Endothelial cell of umbilical vein (primary cell): ENCODE measurements at regions not wholly inside any gene's neighbourhood (a gene's known extent, or its start where the extent isn't known, plus 50 kb on each side); places are given as distances from the start of the nearest gene placed in this dataset.

Source experiments
- BruUV-seq: library from RNA; stranded (reverse); fragments of 400-500 nt; replicated peaks from 2 replicates; lab custom pipeline; 2021; lab: Mats Ljungman, UMichigan
- CTCF ChIA-PET: fragments of 300-600, 350-600 bp; sonication (Branson Sonifier 250); formaldehyde crosslinking; loops from one replicate; lab custom pipeline; 2021; ENCODE audit warnings: antibody characterized with exemption, inconsistent platforms; lab: Charles Lee
- POLR2A ChIA-PET: fragments of 300-600, 350-600 bp; sonication (Branson Sonifier 250); formaldehyde crosslinking; loops from one replicate; lab custom pipeline; 2021; ENCODE audit warnings: antibody characterized with exemption, inconsistent platforms; lab: Charles Lee
- DNase-seq: peaks from one replicate; pipeline ENCODE4 v3.0.0-alpha.2; 2011; ENCODE audit warnings: low read depth, low spot score
- FAIRE-seq: peaks from 2 replicates; lab custom pipeline; 2011; peaks lifted over from hg19 to GRCh38; lab: Jason Lieb, UNC
- H2AFZ ChIP-seq: 2 replicates; pipeline ENCODE4 v1.6.0; 2012; ENCODE audit warnings: low read depth, low read length, control low read depth, inconsistent platforms
- H3K27ac ChIP-seq: 2 replicates; pipeline ENCODE4 v1.5.1; 2011; ENCODE audit warnings: low read depth, mild to moderate bottlenecking, control low read depth, low read length, moderate library complexity; ENCODE audit not compliant: insufficient read depth
- H3K27me3 ChIP-seq, 2 experiments: 2 replicates each; pipeline versions ENCODE4 v1.6.0 to v1.6.1; 2011; ENCODE audit warnings: low read length in 2 of 2, mixed read lengths in 1 of 2; ENCODE audit not compliant: control insufficient read depth in 2 of 2, insufficient read depth in 2 of 2
- H3K36me3 ChIP-seq, 2 experiments: 2 replicates in 1 of 2; 3 replicates in 1 of 2; pipeline ENCODE4 v1.5.1; 2011; ENCODE audit warnings: low read length in 2 of 2, mild to moderate bottlenecking in 1 of 2, moderate library complexity in 1 of 2; ENCODE audit not compliant: control insufficient read depth in 2 of 2, insufficient read depth in 2 of 2; ENCODE audit errors: extremely low read depth in 1 of 2
- H3K4me1 ChIP-seq: 3 replicates; pipeline ENCODE4 v1.5.1; 2011; ENCODE audit warnings: mild to moderate bottlenecking, low read length; ENCODE audit not compliant: control insufficient read depth, insufficient read depth; ENCODE audit errors: extremely low read depth
- H3K4me2 ChIP-seq: 2 replicates; pipeline ENCODE4 v1.6.1; 2011; ENCODE audit warnings: low read length, control low read depth, mixed read lengths; ENCODE audit not compliant: insufficient read depth
- H3K4me3 ChIP-seq, 3 experiments: fragments of 200-600 bp in 1 of 3; sonication (generic), shearing (Covaris generic) in 1 of 3; replicated peaks in 1 of 3; 2 replicates each; pipeline ENCODE4 v1.5.1; 2011 to 2016; ENCODE audit warnings: control low read depth in 3 of 3, low read length in 3 of 3, mild to moderate bottlenecking in 2 of 3, inconsistent platforms in 1 of 3, low read depth in 1 of 3, moderate library complexity in 1 of 3; ENCODE audit not compliant: insufficient read depth in 1 of 3
- H3K79me2 ChIP-seq: 2 replicates; pipeline ENCODE4 v1.6.0; 2012; ENCODE audit warnings: low read length, inconsistent platforms; ENCODE audit not compliant: control insufficient read depth, insufficient read depth
- H3K9ac ChIP-seq: replicated peaks from 2 replicates; pipeline ENCODE3; 2011; ENCODE audit warnings: low read length, control low read depth; ENCODE audit not compliant: insufficient read depth; ENCODE audit errors: extremely low read depth
- H3K9me1 ChIP-seq: replicated peaks from 3 replicates; pipeline ENCODE4 v1.6.0; 2011; ENCODE audit warnings: mild to moderate bottlenecking, low read length; ENCODE audit not compliant: control insufficient read depth, insufficient read depth; ENCODE audit errors: extremely low read depth
- H3K9me3 ChIP-seq: replicated peaks from 2 replicates; pipeline ENCODE4 v1.5.1; 2012; ENCODE audit warnings: low read length, inconsistent platforms; ENCODE audit not compliant: control insufficient read depth, insufficient read depth
- H4K20me1 ChIP-seq: replicated peaks from 2 replicates; pipeline ENCODE3; 2011; ENCODE audit warnings: mild to moderate bottlenecking, low read length; ENCODE audit not compliant: control insufficient read depth, insufficient read depth; ENCODE audit errors: extremely low read depth
- EZH2 ChIP-seq: IDR thresholded peaks from 2 replicates; pipeline ENCODE4 v1.6.1; 2012; ENCODE audit warnings: borderline replicate concordance, low read depth, mild to moderate bottlenecking, moderate library complexity, low read length, inconsistent platforms; ENCODE audit not compliant: severe bottlenecking
- FOS ChIP-seq: IDR thresholded peaks from 2 replicates; pipeline ENCODE4 v1.6.1; 2011; ENCODE audit warnings: mild to moderate bottlenecking, low read length, moderate library complexity, borderline replicate concordance; ENCODE audit not compliant: insufficient read depth
- GATA2 ChIP-seq: IDR thresholded peaks from 2 replicates; pipeline ENCODE4 v1.7.0; 2011; ENCODE audit warnings: low read depth, mild to moderate bottlenecking, moderate library complexity, mixed read lengths, low read length; ENCODE audit not compliant: insufficient read length, insufficient read depth
- JUN ChIP-seq: IDR thresholded peaks from 2 replicates; pipeline ENCODE4 v1.6.1; 2011; ENCODE audit warnings: borderline replicate concordance, low read depth; ENCODE audit not compliant: insufficient read length, insufficient read depth
- MYC ChIP-seq: IDR thresholded peaks from one replicate; pipeline ENCODE4 v1.6.1; 2011; ENCODE audit warnings: mild to moderate bottlenecking, low read depth, low read length
- POLR2A ChIP-seq: IDR thresholded peaks from 2 replicates; pipeline ENCODE4 v1.6.1; 2012; ENCODE audit warnings: low read depth, mild to moderate bottlenecking, control low read depth, low read length
- POLR2AphosphoS5 ChIP-seq: IDR thresholded peaks from 2 replicates; pipeline ENCODE4 v1.6.1; 2012; ENCODE audit warnings: low read depth, mild to moderate bottlenecking, control low read depth, low read length, moderate library complexity; ENCODE audit not compliant: insufficient read depth
- dilution Hi-C: fragments of 300-500 bp; cut with MboI; formaldehyde crosslinking; loops from one replicate; pipeline ENCODE4 v1.15.0; 2019; ENCODE audit warnings: low sequenced_read_pairs; ENCODE audit not compliant: extremely low pct_ligation_motif_present
- intact Hi-C: fragments of 100-400 bp; cut with micrococcal nuclease; formaldehyde crosslinking; loops from one replicate; pipeline ENCODE4 v1.10.0; 2022
- TF ChIP-seq, protein P1 (sequence below), 2 donors: IDR thresholded peaks; 1 replicate in 1 of 2; 2 replicates in 1 of 2; pipeline ENCODE4 v1.5.1; 2011; ENCODE audit warnings: low read length in 2 of 2, mild to moderate bottlenecking in 2 of 2, moderate library complexity in 2 of 2, control low read depth in 1 of 2, inconsistent platforms in 1 of 2, low read depth in 1 of 2; ENCODE audit not compliant: insufficient read depth in 1 of 2; ENCODE audit errors: extremely low read depth in 1 of 2
- TF ChIP-seq, protein P2 (sequence below): IDR thresholded peaks from 2 replicates; pipeline ENCODE4 v1.6.1; 2011; ENCODE audit not compliant: insufficient read depth, insufficient read length

DNA sequence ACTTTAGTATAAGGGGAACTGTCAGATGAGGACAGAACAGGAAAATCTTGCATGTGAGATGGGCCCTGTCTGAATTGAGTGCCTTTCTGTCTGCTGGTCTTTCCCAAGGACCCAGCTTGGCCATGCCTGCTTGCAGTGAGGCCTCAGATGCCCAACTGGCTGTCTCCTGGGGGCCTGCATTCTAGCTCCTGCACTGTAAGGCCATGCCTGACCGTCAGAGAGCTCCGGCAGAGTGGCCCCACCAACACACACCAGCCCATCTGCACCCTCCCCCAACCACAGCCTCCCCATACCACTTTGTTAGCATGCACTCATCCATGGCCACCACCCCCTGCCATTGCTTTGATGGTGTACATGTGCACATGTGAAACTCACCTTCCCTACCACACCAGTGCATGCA is 190.4 kb upstream of the RPRM start:
- no TSS peak for BruUV-seq
- ChIA-PET CTCF (no interaction called here), POLR2A (no interaction called here)
- H3K79me2 ChIP-seq = no peaks in the 10 kb centered on the region
- H4K20me1 ChIP-seq = no peaks in the 10 kb centered on the region
- H3K9me1 ChIP-seq = no peaks in the 10 kb centered on the region
- no peak overlapping the region for H3K9ac ChIP-seq
- no peak for DNase-seq
- H3K27ac ChIP-seq = no peak overlapping the region
- H3K36me3 ChIP-seq = no peaks in the 10 kb centered on the region
- peaks cover 14% of the 10 kb centered on the region for H3K9me3 ChIP-seq
- H2AFZ ChIP-seq = no peak overlapping the region
- H3K4me1 ChIP-seq = no peaks in the 10 kb centered on the region
- no peaks in the 10 kb centered on the region for H3K27me3 ChIP-seq
- no peak for FAIRE-seq
- intact Hi-C loops (no loop called here), dilution Hi-C loops (no loop called here)
- no peak overlapping the region for H3K4me2 ChIP-seq
- TF ChIP-seq EZH2 (no peak), GATA2 (no peak), FOS (no peak), MYC (no peak)
- TF ChIP-seq, protein P1, sequence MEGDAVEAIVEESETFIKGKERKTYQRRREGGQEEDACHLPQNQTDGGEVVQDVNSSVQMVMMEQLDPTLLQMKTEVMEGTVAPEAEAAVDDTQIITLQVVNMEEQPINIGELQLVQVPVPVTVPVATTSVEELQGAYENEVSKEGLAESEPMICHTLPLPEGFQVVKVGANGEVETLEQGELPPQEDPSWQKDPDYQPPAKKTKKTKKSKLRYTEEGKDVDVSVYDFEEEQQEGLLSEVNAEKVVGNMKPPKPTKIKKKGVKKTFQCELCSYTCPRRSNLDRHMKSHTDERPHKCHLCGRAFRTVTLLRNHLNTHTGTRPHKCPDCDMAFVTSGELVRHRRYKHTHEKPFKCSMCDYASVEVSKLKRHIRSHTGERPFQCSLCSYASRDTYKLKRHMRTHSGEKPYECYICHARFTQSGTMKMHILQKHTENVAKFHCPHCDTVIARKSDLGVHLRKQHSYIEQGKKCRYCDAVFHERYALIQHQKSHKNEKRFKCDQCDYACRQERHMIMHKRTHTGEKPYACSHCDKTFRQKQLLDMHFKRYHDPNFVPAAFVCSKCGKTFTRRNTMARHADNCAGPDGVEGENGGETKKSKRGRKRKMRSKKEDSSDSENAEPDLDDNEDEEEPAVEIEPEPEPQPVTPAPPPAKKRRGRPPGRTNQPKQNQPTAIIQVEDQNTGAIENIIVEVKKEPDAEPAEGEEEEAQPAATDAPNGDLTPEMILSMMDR (IDR thresholded peaks at IDR 0.05; ENCODE audit: extremely low read depth in 1 of 2, insufficient read depth in 1 of 2, low read depth in 1 of 2, low read length in 2 of 2) = no peak
- H3K4me3 ChIP-seq = no peak overlapping the region

DNA sequence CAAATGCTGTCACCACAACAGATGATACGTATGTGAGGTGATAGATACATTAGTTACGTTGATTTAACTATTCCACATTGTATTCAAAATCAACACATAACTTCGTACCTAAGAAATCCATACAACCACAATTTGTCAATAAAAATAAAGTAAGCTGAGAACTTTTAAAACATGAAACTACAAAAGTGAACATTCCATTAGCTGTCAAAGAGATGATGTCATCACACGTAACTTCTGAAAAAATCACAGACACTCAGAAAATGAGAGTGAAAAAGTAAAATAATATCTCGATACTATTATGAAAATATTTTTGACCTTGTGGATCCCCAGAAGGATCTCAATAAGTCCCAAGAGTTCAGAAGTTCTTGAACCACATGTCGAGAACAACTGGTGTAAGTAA is 161.6 kb upstream of the GALNT13 start:
- Histone ChIP-seq H3K4me3 (no peak overlapping the region), H3K9ac (no peak overlapping the region), H3K36me3 (no peaks in the 10 kb centered on the region), H4K20me1 (no peaks in the 10 kb centered on the region), H2AFZ (no peak overlapping the region), H3K79me2 (no peaks in the 10 kb centered on the region), H3K27ac (no peak overlapping the region), H3K4me1 (no peaks in the 10 kb centered on the region), H3K9me1 (no peaks in the 10 kb centered on the region), H3K27me3 (no peaks in the 10 kb centered on the region), H3K9me3 (no peaks in the 10 kb centered on the region), H3K4me2 (no peak overlapping the region)
- intact Hi-C loops (no loop called here), dilution Hi-C loops (no loop called here)
- no peak for DNase-seq
- ChIA-PET POLR2A (no interaction called here), CTCF (no interaction called here)
- TF ChIP-seq GATA2 (no peak), MYC (no peak), EZH2 (no peak), POLR2A (no peak), POLR2AphosphoS5 (no peak), JUN (no peak), FOS (no peak)
- TF ChIP-seq, protein P2, sequence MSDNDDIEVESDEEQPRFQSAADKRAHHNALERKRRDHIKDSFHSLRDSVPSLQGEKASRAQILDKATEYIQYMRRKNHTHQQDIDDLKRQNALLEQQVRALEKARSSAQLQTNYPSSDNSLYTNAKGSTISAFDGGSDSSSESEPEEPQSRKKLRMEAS = no peak
- TF ChIP-seq, protein P1 (IDR thresholded peaks at IDR 0.05; ENCODE audit: extremely low read depth in 1 of 2, insufficient read depth in 1 of 2, low read depth in 1 of 2, low read length in 2 of 2) = no peak
- no peak for FAIRE-seq
- no TSS peak for BruUV-seq
